B cell (primary cell): ENCODE measurements at regions not wholly inside any gene's neighbourhood (a gene's known extent, or its start where the extent isn't known, plus 50 kb on each side); places are given as distances from the start of the nearest gene placed in this dataset.

ENCODE experiments used
- ATAC-seq: fragments of 200-7000 bp; cut with Tn5 transposase; one replicate; pipeline ENCODE4 v1.10.0; 2021; ENCODE audit warnings: low read depth, mild to moderate bottlenecking, moderate number of reproducible peaks, moderate library complexity
- CTCF ChIA-PET: fragments of 350-600 bp; sonication (Branson Sonifier 250); formaldehyde crosslinking; loops from one replicate; lab custom pipeline; 2021; ENCODE audit warnings: antibody characterized with exemption, inconsistent platforms; lab: Charles Lee
- POLR2A ChIA-PET: fragments of 350-600 bp; sonication (Branson Sonifier 250); formaldehyde crosslinking; loops from one replicate; lab custom pipeline; 2021; ENCODE audit warnings: antibody characterized with exemption; lab: Charles Lee
- DNase-seq: peaks from one replicate; pipeline ENCODE4 v3.0.0; 2013
- H2AFZ ChIP-seq: 2 replicates; pipeline ENCODE4 v1.6.1; 2012; ENCODE audit warnings: mild to moderate bottlenecking, low read depth, low read length; ENCODE audit not compliant: insufficient read depth, poor library complexity, severe bottlenecking
- H3K27ac ChIP-seq, 2 donors: 1 replicate in 1 of 2; 2 replicates in 1 of 2; pipeline ENCODE4 v1.5.1; 2012 to 2013; ENCODE audit warnings: low read length in 2 of 2, mild to moderate bottlenecking in 2 of 2, moderate library complexity in 1 of 2
- H3K27me3 ChIP-seq, 4 experiments: fragments of 200-600 bp in 1 of 4; sonication (generic) in 1 of 4; replicated peaks in 1 of 4; 1 replicate in 2 of 4; 2 replicates in 2 of 4; pipeline versions ENCODE4 v1.6.1 to v1.7.0; 2013 to 2016; ENCODE audit warnings: low read length in 3 of 4, mild to moderate bottlenecking in 2 of 4, mixed read lengths in 1 of 4, moderate library complexity in 1 of 4; ENCODE audit not compliant: insufficient read depth in 4 of 4, control insufficient read depth in 3 of 4; ENCODE audit errors: control extremely low read depth in 1 of 4
- H3K36me3 ChIP-seq, 2 experiments: replicated peaks in 1 of 2; 1 replicate in 1 of 2; 2 replicates in 1 of 2; pipeline versions ENCODE4 v1.6.1 to v1.7.1; 2013; ENCODE audit warnings: low read length in 1 of 2; ENCODE audit not compliant: insufficient read depth in 2 of 2, control insufficient read depth in 1 of 2; ENCODE audit errors: control extremely low read depth in 1 of 2, extremely low read depth in 1 of 2
- H3K4me1 ChIP-seq, 2 donors: fragments of 200-600 bp in 1 of 2; sonication (generic) in 1 of 2; 1 replicate in 1 of 2; 2 replicates in 1 of 2; pipeline versions ENCODE4 v1.5.1 to v1.6.1; 2013 to 2017; ENCODE audit warnings: low read length in 2 of 2; ENCODE audit not compliant: control insufficient read depth in 2 of 2, insufficient read depth in 2 of 2
- H3K4me2 ChIP-seq: replicated peaks from 2 replicates; pipeline ENCODE3; 2012; ENCODE audit warnings: mild to moderate bottlenecking, low read depth, low read length; ENCODE audit not compliant: poor library complexity, severe bottlenecking
- H3K4me3 ChIP-seq, 5 experiments: fragments of 200-600 bp in 1 of 5; sonication (generic) in 1 of 5; 1 replicate in 3 of 5; 2 replicates in 2 of 5; pipeline versions ENCODE4 v1.5.1 to v1.7.0; 2011 to 2016; ENCODE audit warnings: low read length in 4 of 5, mild to moderate bottlenecking in 4 of 5, low read depth in 2 of 5, control low read depth in 1 of 5, moderate library complexity in 1 of 5; ENCODE audit not compliant: insufficient read depth in 1 of 5; ENCODE audit errors: control extremely low read depth in 1 of 5, extremely low read depth in 1 of 5
- H3K79me2 ChIP-seq: fragments of 200-600 bp; sonication (generic); one replicate; pipeline ENCODE4 v1.6.0; 2016; ENCODE audit warnings: low read length; ENCODE audit not compliant: control insufficient read depth, insufficient read depth
- H3K9ac ChIP-seq: fragments of 200-600 bp; sonication (generic); 2 replicates; pipeline ENCODE4 v1.6.1; 2017; ENCODE audit warnings: mild to moderate bottlenecking, low read length, moderate library complexity
- H3K9me3 ChIP-seq, 3 donors: one replicate each; pipeline versions ENCODE4 v1.6.1 to v1.7.1; 2013; ENCODE audit warnings: low read length in 2 of 3; ENCODE audit not compliant: control insufficient read depth in 2 of 3, insufficient read depth in 1 of 3; ENCODE audit errors: control extremely low read depth in 1 of 3
- H4K20me1 ChIP-seq: 2 replicates; pipeline ENCODE4 v1.6.0; 2012; ENCODE audit warnings: mild to moderate bottlenecking, low read length; ENCODE audit not compliant: insufficient read depth, control insufficient read depth, poor library complexity, severe bottlenecking
- H3K27ac Mint-ChIP-seq: one replicate; pipeline ENCODE4 v1.8.0; 2021; ENCODE audit warnings: mixed read lengths
- H3K27me3 Mint-ChIP-seq: one replicate; pipeline ENCODE4 v1.8.0; 2021; ENCODE audit warnings: mixed read lengths
- H3K4me1 Mint-ChIP-seq: one replicate; pipeline ENCODE4 v1.8.0; 2021; ENCODE audit warnings: mixed read lengths
- H3K4me3 Mint-ChIP-seq: one replicate; pipeline ENCODE4 v1.8.0; 2021; ENCODE audit warnings: mixed read lengths
- H3K9me3 Mint-ChIP-seq: one replicate; pipeline ENCODE4 v1.8.0; 2022; ENCODE audit warnings: mixed read lengths; ENCODE audit not compliant: insufficient read depth
- CTCF ChIP-seq: fragments of 200-600 bp; IDR thresholded peaks from one replicate; pipeline ENCODE4 v1.8.0; 2022; ENCODE audit warnings: antibody characterized with exemption, mild to moderate bottlenecking
- EZH2 ChIP-seq: IDR thresholded peaks from 2 replicates; pipeline ENCODE4 v1.6.1; 2012; ENCODE audit warnings: borderline replicate concordance, low read depth, mild to moderate bottlenecking, moderate library complexity, low read length; ENCODE audit not compliant: insufficient read depth, poor library complexity, severe bottlenecking
- WGBS: methylation state at CpG from one replicate; pipeline ENCODE4 v1.1.5; 2013; ENCODE audit warnings: missing lambda C conversion rate; ENCODE audit not compliant: insufficient coverage; 5-methylcytosine and 5-hydroxymethylcytosine counted together
- intact Hi-C: fragments of 100-400 bp; cut with micrococcal nuclease; formaldehyde crosslinking; loops from one replicate; pipeline ENCODE4 v1.10.0; 2022

GRCh38 chr11:36803084-36803483, 205.0 kb upstream of the RAG2 start:
- Histone ChIP-seq H3K79me2 (no peaks in the 10 kb centered on the region), H3K27me3 (no peaks in the 10 kb centered on the region), H4K20me1 (no peaks in the 10 kb centered on the region), H3K36me3 (no peaks in the 10 kb centered on the region), H3K4me3 (no peak overlapping the region), H3K9ac (no peak overlapping the region), H3K4me2 (no peak overlapping the region), H2AFZ (no peak overlapping the region), H3K4me1 (no peaks in the 10 kb centered on the region), H3K27ac (no peak overlapping the region), H3K9me3 (no peaks in the 10 kb centered on the region)
- Mint-ChIP-seq H3K4me1 (no peaks in the 10 kb centered on the region), H3K9me3 (no peaks in the 10 kb centered on the region), H3K27me3 (peaks cover 12% of the 10 kb centered on the region), H3K27ac (no peak overlapping the region), H3K4me3 (no peak overlapping the region)
- intact Hi-C loops = no loop called here
- ChIA-PET POLR2A (no interaction called here), CTCF (no interaction called here)
- no peak for TF ChIP-seq CTCF
- no peak for TF ChIP-seq EZH2
- no peak for ATAC-seq
- DNase-seq = no peak
- WGBS = 100% methylated on average over 1 of the region's 7 CpGs

GRCh38 chr11:36792996-36793914, 195.2 kb upstream of the RAG2 start:
- no peak overlapping the region for H3K4me3 ChIP-seq
- intact Hi-C loops = no loop called here
- Mint-ChIP-seq H3K4me1 (no peaks in the 10 kb centered on the region), H3K4me3 (no peak overlapping the region), H3K27me3 (peaks cover 16% of the 10 kb centered on the region), H3K27ac (no peak overlapping the region), H3K9me3 (no peaks in the 10 kb centered on the region)
- H2AFZ ChIP-seq = no peak overlapping the region
- DNase-seq (no peak), ATAC-seq (no peak)
- CTCF ChIA-PET = no interaction called here
- H3K4me1 ChIP-seq = no peaks in the 10 kb centered on the region
- H4K20me1 ChIP-seq = no peaks in the 10 kb centered on the region
- TF ChIP-seq EZH2 (no peak), CTCF (no peak)
- no peak overlapping the region for H3K9ac ChIP-seq
- 98% methylated on average over 5 of the region's 11 CpGs for WGBS
- no peak overlapping the region for H3K27ac ChIP-seq
- H3K79me2 ChIP-seq = no peaks in the 10 kb centered on the region
- H3K27me3 ChIP-seq = no peaks in the 10 kb centered on the region
- H3K4me2 ChIP-seq = no peak overlapping the region
- H3K9me3 ChIP-seq = no peaks in the 10 kb centered on the region
- no peaks in the 10 kb centered on the region for H3K36me3 ChIP-seq
- POLR2A ChIA-PET = no interaction called here
